HCEC 1CT (cell line): ENCODE measurements at regions not wholly inside any gene's neighbourhood (a gene's known extent, or its start where the extent isn't known, plus 50 kb on each side); places are given as distances from the start of the nearest gene placed in this dataset.
A peak's percentile ranks its signal among the peaks of the same experiment; 100 is the strongest.
"Not testable (repeated sequence)": the region's sequence is repeated elsewhere in the genome, so short reads cannot be mapped to it uniquely, and the experiment has no call there.

Source experiments
- DNase-seq: peaks from one replicate; pipeline ENCODE4 v3.0.0-alpha.2; 2017

DNA sequence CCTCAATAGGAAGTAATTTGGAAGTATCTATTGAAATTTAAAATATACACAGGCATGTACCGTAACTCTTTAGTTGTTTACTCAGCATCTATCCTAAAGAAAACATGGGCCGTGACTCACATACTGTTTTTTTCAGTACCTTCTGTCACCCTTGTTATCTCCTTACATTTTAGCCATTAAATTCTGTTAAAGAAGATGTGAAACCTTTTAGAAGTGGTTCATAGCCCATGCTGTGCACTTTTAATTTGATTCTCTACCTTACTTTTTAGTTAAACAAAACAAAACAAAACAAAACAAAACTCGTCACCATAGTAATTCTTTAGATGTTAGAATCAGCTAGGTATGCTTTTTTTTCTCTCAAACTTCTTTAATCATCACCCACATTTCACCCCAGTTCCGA, 494.4 kb upstream of the RGS6 start:
- DNase-seq: peak; percentile 26

DNA sequence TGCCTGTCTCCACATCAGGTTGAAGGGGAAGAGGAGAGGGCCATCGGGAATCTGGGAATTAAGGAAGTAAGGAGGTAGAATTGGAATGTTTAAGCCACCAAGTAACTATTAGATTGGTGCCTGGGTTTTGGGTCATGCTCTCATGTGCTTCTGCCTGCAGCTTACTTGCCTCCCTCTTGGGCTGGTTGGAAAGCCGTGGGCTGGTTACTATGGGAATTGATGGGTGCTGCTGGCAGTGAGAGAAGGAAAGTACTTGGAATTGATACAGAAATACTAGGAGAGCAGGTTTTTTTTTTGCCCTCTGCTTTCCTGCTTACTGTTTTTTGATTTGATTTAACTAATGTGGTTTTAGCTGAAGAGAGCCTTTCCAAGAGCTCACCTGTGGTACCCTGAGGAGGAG, 493.5 kb upstream of the RGS6 start:
- no peak for DNase-seq

DNA sequence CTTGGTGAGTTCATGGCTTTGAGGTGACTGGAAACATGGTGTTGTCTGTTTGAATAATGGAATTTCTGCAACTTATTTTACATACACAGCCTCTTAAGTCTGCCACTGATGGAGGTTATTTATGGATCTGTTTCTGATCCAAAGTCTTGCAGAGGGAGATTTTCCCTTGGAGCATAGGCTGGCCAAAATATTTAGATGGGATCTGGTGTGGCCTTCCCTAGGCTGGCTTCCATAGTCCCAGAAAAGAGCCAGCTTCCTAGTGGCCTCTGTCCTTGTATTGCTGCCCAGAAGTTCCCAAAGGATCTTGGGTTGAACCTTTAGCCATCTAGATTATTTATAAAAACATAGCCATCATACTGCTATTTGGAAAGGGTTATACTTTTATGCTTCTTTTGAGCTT, 491.1 kb upstream of the RGS6 start:
- no peak for DNase-seq

DNA sequence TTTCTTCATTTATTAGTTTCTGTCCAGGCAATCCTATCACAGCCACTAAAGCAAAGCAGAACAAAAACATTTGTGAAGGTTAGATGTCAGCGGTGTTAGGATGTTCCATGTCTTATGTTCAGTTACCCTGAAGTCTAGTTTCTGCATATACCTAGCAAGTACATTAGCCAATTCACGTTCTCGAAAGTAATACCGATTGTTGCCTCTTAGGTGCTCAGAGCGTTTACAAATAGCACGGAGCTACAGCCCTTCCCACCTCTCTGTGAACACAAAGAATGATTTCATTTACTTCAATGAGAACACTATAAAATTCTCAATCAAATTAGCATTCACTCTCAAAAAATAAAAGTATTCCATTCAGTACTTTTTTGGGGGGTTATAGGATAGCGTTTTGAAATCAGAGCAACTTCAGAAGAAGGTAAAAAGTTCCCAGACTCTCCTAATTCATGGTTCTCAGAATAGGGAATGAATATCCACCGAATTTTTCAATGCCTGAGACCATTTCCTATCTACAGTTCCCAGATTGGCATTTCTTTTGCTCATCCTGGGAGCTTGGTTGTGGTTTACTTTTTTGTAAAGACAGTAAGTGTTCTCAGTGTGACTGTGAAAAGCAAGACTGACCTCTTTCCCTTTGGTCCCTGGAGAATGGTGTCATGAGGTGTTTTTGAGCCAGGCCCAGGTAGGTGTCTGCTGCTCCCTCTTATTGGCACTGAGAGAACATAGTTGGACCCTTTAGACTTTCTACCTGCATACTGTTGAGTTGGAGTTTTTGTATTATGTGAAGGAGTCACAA, 488.0 kb upstream of the RGS6 start:
- DNase-seq: no peak

DNA sequence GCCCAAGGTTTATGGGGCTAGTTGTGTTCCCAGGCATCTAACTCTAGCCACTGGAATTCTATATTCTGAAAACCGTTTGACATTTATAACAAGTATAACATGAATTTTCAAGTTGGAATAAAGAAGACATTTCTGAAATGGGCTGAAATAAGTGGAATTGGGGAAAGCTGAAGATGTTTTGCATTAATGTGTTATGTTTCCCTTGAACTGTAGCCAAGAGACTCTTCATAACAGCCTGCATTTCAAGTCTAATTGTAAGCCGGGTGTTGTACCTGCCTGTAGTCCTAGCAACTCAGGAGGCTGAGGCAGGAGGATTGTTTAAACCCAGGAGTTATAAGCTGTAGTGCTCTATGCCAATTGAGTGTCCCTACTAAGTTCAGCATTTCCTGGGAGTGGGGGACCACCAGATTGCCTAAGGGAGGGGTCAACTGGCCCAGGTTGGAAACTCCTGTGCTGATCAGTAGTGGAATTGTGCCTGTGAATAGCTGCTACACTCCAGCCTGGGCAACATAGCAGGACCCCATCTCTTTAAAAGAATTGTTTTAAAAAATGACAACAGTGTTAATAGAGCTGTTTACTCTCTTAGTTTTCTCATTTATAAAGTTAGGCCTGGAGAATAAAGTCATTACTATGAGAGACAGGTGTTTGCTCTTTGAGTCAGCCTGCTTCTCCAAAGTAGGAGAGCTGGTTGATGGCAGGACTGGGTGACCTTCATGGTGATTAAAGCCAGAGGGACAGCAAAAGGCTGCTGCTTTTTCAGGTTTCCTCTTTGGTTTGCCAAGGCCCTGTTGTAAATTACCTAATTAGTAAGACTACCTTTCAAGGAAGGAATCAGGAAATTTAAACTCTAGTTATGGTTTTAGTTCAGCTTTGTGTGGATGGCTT, 483.6 kb upstream of the RGS6 start:
- DNase-seq: no peak

DNA sequence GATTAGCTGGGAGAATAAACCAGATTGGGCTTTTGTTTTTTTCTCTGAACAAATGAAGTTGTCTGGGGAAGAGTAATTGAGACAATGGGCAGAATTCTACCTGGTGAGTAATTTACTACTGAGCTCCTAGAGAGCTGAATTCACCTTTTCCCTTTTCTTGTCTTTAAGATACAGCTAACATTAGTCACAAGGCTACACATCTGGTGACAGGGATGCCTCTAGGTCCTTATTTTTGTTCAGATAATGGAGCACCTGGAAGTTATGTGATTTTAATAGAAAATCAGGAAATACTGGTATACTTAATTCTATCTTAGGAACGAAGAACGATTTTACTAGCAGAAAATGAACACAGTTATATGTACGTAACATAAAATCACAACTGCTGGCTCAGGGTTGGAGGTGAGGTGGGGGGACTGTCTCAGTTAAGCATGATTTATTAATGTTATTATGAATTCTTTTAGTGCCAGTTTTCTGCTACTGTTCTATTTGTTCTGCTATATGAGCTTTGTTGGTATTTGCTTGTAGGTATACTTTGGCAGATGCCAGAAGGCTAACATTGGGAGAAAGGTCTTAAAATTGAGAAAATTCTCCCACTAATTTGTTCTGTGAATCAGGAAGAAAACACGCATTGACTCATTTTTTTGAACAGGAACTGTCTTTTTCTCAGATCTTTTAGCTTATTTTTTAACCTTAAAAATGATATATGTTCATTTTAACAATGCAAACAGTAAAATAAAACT, 482.7 kb upstream of the RGS6 start:
- no peak for DNase-seq

DNA sequence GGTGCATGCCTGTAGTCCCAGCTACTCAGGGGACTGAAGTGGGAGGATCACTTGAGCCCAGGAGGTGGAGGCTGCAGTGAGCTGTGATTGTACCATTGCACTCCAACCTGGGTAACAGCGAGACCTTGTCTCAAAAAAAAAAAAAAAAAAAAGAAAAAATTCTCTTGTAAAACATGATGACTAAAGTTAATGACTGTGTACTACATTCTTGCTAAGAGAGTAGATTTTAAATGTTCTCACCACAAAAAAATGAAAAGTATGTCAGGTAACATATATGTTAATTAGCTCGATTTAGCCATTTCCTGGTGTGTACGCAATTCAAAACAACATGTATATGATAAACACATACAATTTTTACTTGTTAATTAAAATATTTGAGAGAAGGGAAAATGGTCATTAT, 480.7 kb upstream of the RGS6 start:
- DNase-seq: no peak

DNA sequence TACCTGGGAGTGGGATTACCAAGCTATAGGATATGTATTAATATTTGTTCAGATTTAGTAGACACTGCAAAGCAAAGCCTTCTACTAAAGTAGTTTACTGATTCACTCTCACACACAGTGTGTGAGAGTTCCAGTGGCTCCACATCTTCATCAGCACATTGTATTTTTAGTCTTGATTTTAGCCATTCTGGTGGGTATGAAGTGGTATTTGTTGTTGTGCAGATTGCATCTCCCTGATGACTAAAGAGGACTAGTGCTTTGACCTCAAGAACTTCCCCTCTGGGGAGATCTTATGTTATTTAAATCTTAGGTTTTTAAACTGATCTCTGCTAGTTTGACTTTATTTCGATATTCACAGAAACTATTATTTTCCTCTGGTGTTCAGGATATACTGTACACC, 479.7 kb upstream of the RGS6 start:
- no peak for DNase-seq

DNA sequence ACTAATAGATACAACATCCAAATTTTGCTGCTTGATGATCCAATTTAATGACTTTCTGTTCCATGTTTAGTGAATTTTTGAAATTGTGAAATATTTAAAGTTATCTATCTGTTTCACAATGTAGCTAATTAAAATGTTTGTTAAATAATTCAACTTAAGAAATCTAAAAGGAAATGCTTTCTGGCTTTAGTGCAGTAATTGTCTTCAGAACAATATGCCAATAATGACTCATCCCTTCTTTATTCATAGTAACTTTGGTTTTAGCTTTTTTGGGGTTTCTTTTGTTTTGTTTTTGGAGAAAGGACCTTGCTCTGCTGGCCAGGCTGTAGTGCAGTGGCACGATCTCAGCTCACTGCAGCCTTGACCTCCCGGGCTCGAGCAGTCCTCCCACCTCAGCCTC, 479.2 kb upstream of the RGS6 start:
- peak; percentile 14 for DNase-seq

DNA sequence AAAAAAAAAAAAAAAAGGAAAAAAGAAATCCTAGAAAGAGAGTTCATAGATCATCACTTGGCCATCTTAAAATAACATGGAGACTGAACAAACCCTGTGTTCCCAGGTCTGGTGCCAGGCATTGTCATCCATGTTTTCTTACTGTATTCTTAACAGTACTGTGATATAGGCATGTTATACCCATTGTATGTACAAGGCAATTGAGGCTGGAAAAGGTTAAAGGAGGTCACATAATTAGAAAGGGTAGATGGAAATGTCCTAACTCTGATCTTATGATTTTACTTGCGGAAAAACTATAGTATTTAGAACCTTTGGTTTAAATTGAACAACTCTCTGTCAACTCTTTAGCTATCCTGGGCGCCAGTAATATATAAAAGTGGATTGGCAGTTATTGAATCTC, 478.2 kb upstream of the RGS6 start:
- DNase-seq: no peak

DNA sequence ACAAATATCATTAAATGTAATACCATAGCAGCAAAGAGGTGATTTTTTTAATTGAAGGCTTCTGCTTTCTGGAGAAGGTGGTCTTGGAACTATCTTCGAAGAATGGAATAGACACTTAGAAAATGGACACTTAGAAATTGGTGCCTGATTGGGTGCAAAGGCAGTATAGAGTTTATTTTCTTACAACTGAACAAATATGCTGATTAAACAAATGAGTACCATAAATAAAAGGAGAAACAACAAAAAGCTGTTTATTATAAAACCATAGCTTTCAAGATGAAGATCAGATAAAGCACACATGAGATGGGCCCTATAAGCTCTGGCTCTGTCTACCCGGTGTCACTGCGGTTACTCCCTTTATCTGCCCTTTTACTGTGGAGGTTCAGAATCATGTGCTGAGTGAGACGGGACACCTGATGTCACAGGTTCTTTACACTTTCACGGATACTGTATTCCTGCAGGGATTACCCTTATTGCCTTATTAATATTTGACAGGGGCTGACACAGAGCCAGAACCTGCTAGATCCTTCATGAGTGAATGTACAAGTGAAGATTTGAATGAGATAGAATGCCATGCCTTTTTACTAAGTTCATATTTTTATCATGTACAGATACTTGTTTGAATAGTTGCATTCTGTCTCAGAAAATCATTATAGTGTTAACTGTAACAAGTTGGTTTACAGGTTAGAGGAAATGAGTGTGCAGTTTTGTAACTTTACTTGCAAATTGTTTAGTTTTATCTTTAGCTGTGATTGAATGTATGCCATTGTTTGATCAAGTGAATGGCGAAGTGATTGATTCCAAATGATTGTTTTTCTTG, 477.5 kb upstream of the RGS6 start:
- no peak for DNase-seq

DNA sequence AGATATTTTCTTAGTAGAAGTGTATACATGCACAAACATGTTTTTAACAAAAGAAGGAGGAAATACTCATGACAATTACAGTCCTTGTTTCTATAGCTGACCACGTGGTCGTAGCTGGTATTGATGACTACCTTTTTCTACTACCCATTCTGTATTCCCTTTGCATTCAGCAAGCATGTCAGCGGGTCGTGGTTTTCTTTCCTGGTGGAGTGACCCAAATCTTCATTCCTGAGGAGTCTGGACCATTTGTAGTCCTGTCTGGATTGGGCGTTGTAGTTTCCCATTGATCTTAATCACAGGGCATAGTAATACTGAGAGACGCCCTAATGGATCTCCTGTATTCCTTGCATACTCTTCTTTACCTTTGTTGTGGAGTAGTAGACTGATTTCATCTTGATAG, 472.1 kb upstream of the RGS6 start:
- no peak for DNase-seq

DNA sequence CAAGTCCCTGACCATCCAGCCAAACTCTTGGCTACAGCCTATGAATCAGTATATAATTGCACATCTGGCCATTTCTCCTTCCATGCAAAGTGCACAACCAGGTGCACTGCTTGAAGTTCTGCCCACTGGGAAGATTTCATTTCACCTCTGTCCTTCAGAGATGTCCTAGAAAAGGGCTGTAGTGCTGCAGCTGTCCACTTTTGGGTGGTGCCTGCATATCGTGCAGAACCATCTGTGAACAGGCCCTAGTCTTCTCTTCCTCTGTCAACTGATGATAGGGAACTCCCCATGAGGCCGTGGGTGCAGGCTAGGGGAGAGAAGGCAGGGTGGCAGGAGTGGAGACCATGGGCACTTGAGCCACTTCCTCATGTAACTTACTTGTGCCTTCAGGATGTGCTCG, 470.6 kb upstream of the RGS6 start:
- not testable (repeated sequence) for DNase-seq

DNA sequence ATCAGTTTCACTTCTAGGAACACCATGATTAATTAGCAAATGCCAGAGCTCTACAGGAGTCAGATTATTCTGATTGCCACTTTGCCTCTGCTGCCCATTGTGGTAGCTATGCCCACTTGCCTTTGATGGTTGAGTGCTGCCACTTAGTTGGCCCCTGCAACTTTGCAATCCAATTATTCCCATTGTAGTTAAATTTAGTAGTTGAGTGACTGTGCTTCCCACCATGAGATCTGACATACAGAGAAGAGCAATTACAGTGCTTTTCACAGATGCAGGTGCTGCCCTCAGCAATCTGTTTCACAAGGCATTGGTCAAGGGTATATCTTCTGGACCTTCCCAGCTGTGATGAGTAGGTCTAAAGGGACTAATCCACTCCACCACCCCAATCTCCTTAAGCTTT, 468.4 kb upstream of the RGS6 start:
- DNase-seq: no peak

DNA sequence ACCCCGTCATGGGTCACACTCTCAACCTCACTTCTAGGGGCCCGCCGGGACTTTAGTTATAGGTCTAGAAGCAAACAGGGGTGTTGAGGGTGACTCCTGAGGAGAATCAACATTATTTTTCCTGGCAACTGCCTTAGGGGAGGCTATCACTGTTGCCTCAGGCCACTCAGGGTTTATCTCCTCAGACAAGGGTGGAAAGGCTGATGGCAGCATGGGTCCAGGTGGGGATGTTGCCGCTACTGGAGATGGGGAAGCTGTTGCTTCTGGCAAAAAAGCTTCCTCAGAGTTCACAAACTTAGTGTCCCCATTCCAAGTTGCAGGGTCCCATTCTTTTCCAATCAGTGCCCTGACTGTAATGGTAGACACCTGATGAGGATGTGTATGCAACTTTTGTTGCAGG, 467.4 kb upstream of the RGS6 start:
- DNase-seq: no peak

DNA sequence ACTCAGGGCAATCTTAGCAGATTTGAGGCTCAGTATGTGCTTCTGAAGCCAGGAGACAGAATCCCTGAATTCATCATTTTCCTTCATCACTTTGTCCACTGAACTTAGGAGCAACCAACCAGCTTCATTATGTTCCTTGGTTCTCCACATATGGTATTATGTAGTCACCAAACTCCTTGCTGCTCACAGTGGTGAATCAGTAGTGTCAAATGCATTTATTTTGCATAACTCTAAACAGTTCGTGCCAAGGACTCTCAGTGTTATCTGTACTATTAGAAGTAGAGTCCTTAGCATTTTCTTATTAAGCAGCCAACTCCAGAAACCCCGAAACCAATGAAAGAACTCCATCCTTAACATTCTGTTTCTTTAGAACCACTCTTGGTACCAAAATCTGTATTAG, 466.9 kb upstream of the RGS6 start:
- DNase-seq: no peak

DNA sequence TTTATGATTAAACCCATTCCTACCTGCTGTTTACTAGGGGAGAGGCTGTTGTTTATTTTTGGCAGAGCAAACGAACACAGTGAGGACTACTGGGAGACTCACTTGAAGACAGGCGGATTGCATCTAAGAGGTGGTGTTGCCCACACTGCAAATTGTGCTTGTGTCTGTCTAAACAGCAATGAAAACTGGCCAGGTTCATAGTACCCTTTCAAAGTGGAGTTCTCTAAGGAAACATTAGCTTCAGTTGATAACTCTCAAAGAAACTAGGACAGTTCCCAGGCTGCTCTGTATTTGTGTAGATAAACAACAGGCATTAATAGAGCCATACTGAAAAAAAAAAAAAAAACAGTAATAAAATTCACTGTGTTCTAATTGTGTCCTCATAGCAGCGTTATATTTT, 466.0 kb upstream of the RGS6 start:
- DNase-seq: no peak

DNA sequence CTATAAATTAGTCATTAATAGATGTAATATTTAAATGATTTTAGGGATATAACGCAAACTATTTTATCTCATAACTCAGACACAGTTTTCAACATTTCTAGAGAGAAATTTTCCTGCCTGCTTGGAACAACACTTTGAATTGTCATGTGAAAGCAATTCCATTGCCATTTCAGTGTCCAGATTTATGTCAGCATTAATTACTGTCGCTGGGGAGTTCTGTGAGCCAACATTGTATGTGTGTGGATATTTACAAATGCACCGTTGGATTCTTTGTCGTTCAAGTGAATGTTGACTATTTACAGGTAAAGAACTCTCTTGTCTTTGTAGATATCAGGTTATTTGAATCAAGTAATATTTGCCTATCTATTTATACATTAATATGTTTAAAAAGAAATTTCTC, 465.3 kb upstream of the RGS6 start:
- no peak for DNase-seq

DNA sequence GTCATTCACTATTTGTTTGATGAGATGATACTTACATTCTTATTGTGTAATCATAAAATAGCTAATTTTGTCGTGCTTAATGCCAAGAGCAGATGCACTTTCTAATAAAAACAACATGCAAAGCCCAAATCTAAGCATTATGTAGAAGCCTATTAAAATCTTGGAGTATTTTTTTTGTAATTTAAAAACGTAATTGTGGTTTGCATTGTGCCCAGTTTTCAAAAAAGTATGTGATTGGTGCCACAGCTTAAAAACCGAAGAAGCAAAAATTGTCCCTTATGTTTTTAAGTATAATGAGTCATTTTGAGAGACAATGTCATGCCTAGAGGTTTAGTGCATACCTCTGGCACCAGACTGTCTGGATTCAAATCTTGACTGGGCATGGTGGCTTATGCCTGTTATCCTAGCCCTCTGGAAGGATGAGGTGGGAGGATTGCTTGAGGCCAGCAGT, 464.8 kb upstream of the RGS6 start:
- DNase-seq: no peak

DNA sequence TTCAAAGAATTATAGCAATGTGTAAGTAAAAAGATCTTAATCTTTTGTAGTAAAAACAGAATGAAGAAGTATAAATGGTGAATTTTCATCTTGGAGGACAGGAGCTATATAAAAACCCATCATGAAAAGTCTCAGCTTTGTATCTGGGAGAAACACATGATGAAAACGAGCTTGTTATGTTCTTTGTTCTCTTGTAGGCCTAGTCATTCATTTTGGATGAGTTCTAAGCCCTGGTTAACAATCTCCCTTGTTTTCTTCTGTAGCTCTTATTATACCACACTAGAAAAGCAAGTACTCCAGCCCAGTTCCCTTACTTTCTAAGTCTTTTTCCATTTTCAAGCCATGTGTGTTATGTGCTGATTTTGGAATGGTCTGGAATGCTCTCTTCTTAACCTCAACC, 463.5 kb upstream of the RGS6 start:
- no peak for DNase-seq

DNA sequence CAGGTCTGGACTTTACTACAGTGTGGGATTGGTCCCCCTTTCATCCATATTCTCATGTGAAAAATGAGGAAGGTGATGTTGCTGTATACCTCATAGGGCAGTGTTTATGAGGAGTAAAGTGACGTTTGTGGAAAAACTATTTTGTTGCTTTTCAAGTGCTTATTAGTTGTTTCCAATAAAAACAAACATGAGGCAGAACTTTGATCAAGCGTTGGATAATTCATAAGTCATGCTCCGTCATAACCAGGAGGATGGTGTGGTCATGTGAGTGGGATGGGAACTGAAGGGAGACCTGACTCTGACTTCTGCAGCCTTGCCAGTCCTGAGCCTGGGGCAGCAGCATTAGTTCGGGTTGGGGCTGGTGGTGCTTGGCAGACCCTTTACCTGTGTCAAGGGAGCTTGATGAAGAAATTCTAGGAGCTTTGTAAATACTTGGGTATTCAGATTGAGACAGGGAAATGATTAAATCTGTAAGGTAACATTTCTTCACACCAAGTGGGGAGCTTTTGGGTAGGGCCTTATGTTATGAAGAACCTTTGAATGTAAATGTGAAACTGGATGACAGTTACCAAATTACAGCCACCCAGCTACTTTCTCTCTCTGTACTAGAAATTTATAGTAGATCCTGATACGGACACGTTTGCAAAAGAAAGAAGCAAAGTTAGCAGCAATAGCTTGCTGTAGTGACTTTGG, 462.4 kb upstream of the RGS6 start:
- no peak for DNase-seq
